GM12878 (cell line): ENCODE measurements at regions not wholly inside any gene's neighbourhood (a gene's known extent, or its start where the extent isn't known, plus 50 kb on each side); places are given as distances from the start of the nearest gene placed in this dataset.

Source experiments
- ATAC-seq: fragments of 200-7000 bp; cut with Tn5 transposase; 3 replicates; pipeline ENCODE4 v1.9.1; 2020; ENCODE audit warnings: mild to moderate bottlenecking, moderate library complexity
- BruUV-seq: library from RNA; stranded (reverse); fragments of 400-500 nt; replicated peaks from 2 replicates; lab custom pipeline; 2021; lab: Mats Ljungman, UMichigan
- CTCF ChIA-PET: fragments of 300-600 bp; sonication (Branson Sonifier 250); formaldehyde crosslinking; extraction: SDS; loops from one replicate; lab custom pipeline; 2021; ENCODE audit warnings: inconsistent platforms; lab: Yijun Ruan, JAX
- POLR2A ChIA-PET: fragments of 350-600 bp; formaldehyde crosslinking; extraction: SDS; loops from one replicate; lab custom pipeline; 2021; ENCODE audit warnings: inconsistent platforms; lab: Charles Lee
- RAD21 ChIA-PET: fragments of 300-600 bp; sonication (Branson Sonifier 250); formaldehyde crosslinking; loops from one replicate; lab custom pipeline; 2023; ENCODE audit warnings: antibody characterized with exemption; ENCODE audit not compliant: unreplicated experiment; lab: Charles Lee
- SMC1A ChIA-PET: fragments of 300-600 bp; sonication (Branson Sonifier 250); formaldehyde crosslinking; loops from one replicate; lab custom pipeline; 2023; ENCODE audit not compliant: unreplicated experiment, uncharacterized antibody; lab: Charles Lee
- DNase-seq: peaks from one replicate; pipeline ENCODE4 v3.0.0-alpha.2; 2011; ENCODE audit warnings: low read depth, low spot score
- FAIRE-seq: peaks from 3 replicates; lab custom pipeline; 2011; peaks lifted over from hg19 to GRCh38; lab: Jason Lieb, UNC
- H2AFZ ChIP-seq: 2 replicates; pipeline ENCODE4 v1.6.0; 2011; ENCODE audit warnings: low read depth, low read length, control low read depth; ENCODE audit not compliant: control insufficient read depth
- H3K27ac ChIP-seq: 2 replicates; pipeline ENCODE4 v1.5.1; 2011; ENCODE audit warnings: control low read depth; ENCODE audit not compliant: control insufficient read depth, insufficient read depth
- H3K27me3 ChIP-seq, 2 experiments: replicated peaks in 1 of 2; 2 replicates each; pipeline versions ENCODE4 v1.6.0 to v1.6.1; 2011; ENCODE audit warnings: low read length in 1 of 2; ENCODE audit not compliant: control insufficient read depth in 2 of 2, insufficient read depth in 2 of 2
- H3K36me3 ChIP-seq, 2 experiments: 2 replicates each; pipeline ENCODE4 v1.5.1; 2011; ENCODE audit warnings: low read length in 1 of 2; ENCODE audit not compliant: control insufficient read depth in 2 of 2, insufficient read depth in 2 of 2
- H3K4me1 ChIP-seq: 2 replicates; pipeline ENCODE4 v1.6.1; 2011; ENCODE audit warnings: mild to moderate bottlenecking, low read length, moderate library complexity, mixed read lengths; ENCODE audit not compliant: control insufficient read depth, insufficient read depth
- H3K4me2 ChIP-seq: 2 replicates; pipeline ENCODE4 v1.6.0; 2011; ENCODE audit warnings: control low read depth; ENCODE audit not compliant: control insufficient read depth, insufficient read depth
- H3K4me3 ChIP-seq: fragments of 200-600 bp; sonication (generic); 2 replicates; pipeline ENCODE4 v1.5.1; 2016
- H3K79me2 ChIP-seq: 2 replicates; pipeline ENCODE4 v1.6.0; 2011; ENCODE audit warnings: low read length; ENCODE audit not compliant: control insufficient read depth, insufficient read depth
- H3K9ac ChIP-seq: 2 replicates; pipeline ENCODE4 v1.8.0; 2011; ENCODE audit warnings: low read length, control low read depth, mixed read lengths; ENCODE audit not compliant: control insufficient read depth, insufficient read depth
- H3K9me3 ChIP-seq: replicated peaks from 3 replicates; pipeline ENCODE4 v1.5.1; 2011; ENCODE audit warnings: mild to moderate bottlenecking, low read length; ENCODE audit not compliant: control insufficient read depth, insufficient read depth
- H4K20me1 ChIP-seq: 2 replicates; pipeline ENCODE4 v1.6.0; 2011; ENCODE audit not compliant: control insufficient read depth, insufficient read depth
- CHD2 ChIP-seq: IDR thresholded peaks from 2 replicates; pipeline ENCODE4 v1.6.1; 2011; ENCODE audit warnings: low read depth, low read length, improper control_type of control experiment, borderline replicate concordance
- DPF2 ChIP-seq: fragments of 450-650 bp; IDR thresholded peaks from 2 replicates; pipeline ENCODE4 v1.6.1; 2017; ENCODE audit warnings: mild to moderate bottlenecking
- E2F4 ChIP-seq: IDR thresholded peaks from 2 replicates; pipeline ENCODE4 v1.6.1; 2012; ENCODE audit warnings: low read depth, low read length, improper control_type of control experiment
- IKZF1 ChIP-seq: fragments of 450-650 bp; conservative IDR thresholded peaks from 2 replicates; pipeline ENCODE4 v1.6.1; 2017; ENCODE audit warnings: antibody characterized with exemption, mild to moderate bottlenecking
- IRF5 ChIP-seq: fragments of 450-650 bp; IDR thresholded peaks from 2 replicates; pipeline ENCODE4 v1.6.1; 2017; ENCODE audit warnings: borderline replicate concordance
- JUNB ChIP-seq: IDR thresholded peaks from 2 replicates; pipeline ENCODE4 v1.6.1; 2016; ENCODE audit warnings: antibody characterized with exemption, mild to moderate bottlenecking
- JUND ChIP-seq: IDR thresholded peaks from 2 replicates; pipeline ENCODE4 v1.6.1; 2012; ENCODE audit warnings: low read depth, mild to moderate bottlenecking, low read length, improper control_type of control experiment, moderate library complexity
- KLF5 ChIP-seq: fragments of 450-650 bp; IDR thresholded peaks from 2 replicates; pipeline ENCODE4 v1.6.1; 2014; ENCODE audit warnings: mild to moderate bottlenecking; ENCODE audit not compliant: partially characterized antibody
- LARP7 ChIP-seq: fragments of 450-650 bp; IDR thresholded peaks from 2 replicates; pipeline ENCODE4 v1.6.1; 2017; ENCODE audit warnings: mild to moderate bottlenecking
- MXI1 ChIP-seq: fragments of 150-350 bp; IDR thresholded peaks from 2 replicates; pipeline ENCODE4 v1.6.1; 2011; ENCODE audit warnings: low read depth, mild to moderate bottlenecking, inconsistent platforms, low read length, improper control_type of control experiment
- PML ChIP-seq: IDR thresholded peaks from 2 replicates; pipeline ENCODE4 v1.6.1; 2012; ENCODE audit warnings: low read length, inconsistent platforms
- POLR2AphosphoS5 ChIP-seq: IDR thresholded peaks from 2 replicates; pipeline ENCODE4 v1.6.1; 2011; ENCODE audit warnings: mild to moderate bottlenecking, low read length, inconsistent platforms
- RB1 ChIP-seq: fragments of 450-650 bp; formaldehyde crosslinking; IDR thresholded peaks from 2 replicates; pipeline ENCODE4 v1.6.1; 2017; ENCODE audit warnings: mild to moderate bottlenecking, borderline replicate concordance
- SUZ12 ChIP-seq: fragments of 200-600 bp; sonication (generic); IDR thresholded peaks from one replicate; pipeline ENCODE4 v1.6.1; 2018; ENCODE audit warnings: antibody characterized with exemption, mild to moderate bottlenecking; ENCODE audit not compliant: unreplicated experiment
- WRNIP1 ChIP-seq: IDR thresholded peaks from 2 replicates; pipeline ENCODE4 v1.6.1; 2011; ENCODE audit warnings: low read depth, low read length, improper control_type of control experiment, borderline replicate concordance
- ZNF24 ChIP-seq: fragments of 450-650 bp; IDR thresholded peaks from 2 replicates; pipeline ENCODE4 v1.6.1; 2017; ENCODE audit warnings: antibody characterized with exemption, mild to moderate bottlenecking
- ZNF384 ChIP-seq: IDR thresholded peaks from 2 replicates; pipeline ENCODE4 v1.6.1; 2012; ENCODE audit warnings: low read depth, mild to moderate bottlenecking, low read length, improper control_type of control experiment, borderline replicate concordance
- WGBS: methylation state at CpG from one replicate; pipeline ENCODE4 v1.1.6; 2016; ENCODE audit warnings: low lambda C conversion rate; ENCODE audit not compliant: insufficient replicate concordance, insufficient coverage; ENCODE audit errors: missing lambda C conversion rate; 5-methylcytosine and 5-hydroxymethylcytosine counted together
- in situ Hi-C: fragments of 300-500 bp; cut with MboI; formaldehyde crosslinking; loops from 9 replicates; pipeline ENCODE4 v1.14.3; 2018; ENCODE audit warnings: mixed read lengths
- intact Hi-C: fragments of 100-400 bp; cut with micrococcal nuclease; formaldehyde crosslinking; loops from one replicate; pipeline ENCODE4 v1.14.2; 2022; ENCODE audit not compliant: unreplicated experiment

DNA sequence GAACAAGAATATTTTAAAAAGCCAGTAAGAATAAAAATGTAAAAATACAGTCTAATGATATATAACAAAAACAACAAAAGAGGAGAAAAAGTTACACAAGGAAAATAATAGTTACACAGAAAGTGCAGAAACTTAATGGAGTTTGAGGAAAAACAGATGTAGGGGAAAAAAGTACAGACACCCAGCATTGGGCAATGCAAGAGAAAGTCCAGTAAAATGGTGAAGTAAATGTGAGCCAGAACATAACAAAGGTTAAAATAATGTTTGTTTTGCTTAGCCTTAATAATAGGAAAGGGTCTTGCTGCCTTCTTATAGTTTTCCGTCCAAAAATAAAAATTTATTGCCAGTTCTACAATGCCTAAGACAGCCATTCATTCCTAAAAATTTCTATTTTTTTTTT, 364.2 kb downstream of the NNT start:
- H3K4me2 ChIP-seq, result no peak overlapping the region
- H3K9ac ChIP-seq, result no peak overlapping the region
- no peaks in the 10 kb centered on the region for H3K79me2 ChIP-seq
- H3K27ac ChIP-seq, result no peak overlapping the region
- ATAC-seq (no peak), FAIRE-seq (no peak), DNase-seq (no peak)
- intact Hi-C loops, result no loop called here
- ChIA-PET POLR2A (no interaction called here), SMC1A (no interaction called here), RAD21 (no interaction called here), CTCF (no interaction called here)
- H3K4me1 ChIP-seq, result no peaks in the 10 kb centered on the region
- H3K36me3 ChIP-seq, result no peaks in the 10 kb centered on the region
- 27% methylated on average over 1 of the region's 1 CpG for WGBS
- in situ Hi-C loops, result no loop called here
- no peak overlapping the region for H3K4me3 ChIP-seq
- no peak overlapping the region for H2AFZ ChIP-seq
- H3K27me3 ChIP-seq, result no peaks in the 10 kb centered on the region
- H4K20me1 ChIP-seq, result no peaks in the 10 kb centered on the region
- TF ChIP-seq MXI1 (no peak), WRNIP1 (no peak), POLR2AphosphoS5 (no peak), ZNF24 (no peak)
- no peaks in the 10 kb centered on the region for H3K9me3 ChIP-seq
- no TSS peak for BruUV-seq

DNA sequence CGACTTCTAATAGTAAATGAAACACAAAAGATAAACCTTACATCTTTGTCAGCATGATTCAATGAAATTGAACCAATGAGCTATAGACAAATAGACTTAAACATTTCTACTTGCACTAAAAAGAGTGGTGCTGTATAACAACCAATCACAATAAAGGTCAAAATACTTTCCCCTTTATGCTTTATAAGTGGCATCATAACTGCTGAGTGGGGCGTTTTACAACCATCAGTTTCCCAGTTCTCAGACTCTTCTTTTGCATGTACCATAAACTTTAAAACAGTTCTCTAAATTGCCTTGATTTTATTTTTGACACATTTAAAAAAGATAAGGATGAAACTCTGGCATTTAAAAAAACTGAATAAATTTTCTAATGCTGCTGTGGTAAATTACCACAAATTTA, 356.2 kb downstream of the NNT start:
- no peak for ATAC-seq
- ChIA-PET SMC1A (interaction anchor here (0.9 kb wide), 1 partner anchor 18 kb away, joined by 3 read pairs; no protein-coding TSS in a partner anchor), POLR2A (no interaction called here), CTCF (no interaction called here), RAD21 (no interaction called here)
- FAIRE-seq, result no peak
- Histone ChIP-seq H3K4me2 (no peak overlapping the region), H3K9me3 (no peaks in the 10 kb centered on the region), H3K27me3 (no peaks in the 10 kb centered on the region), H4K20me1 (no peaks in the 10 kb centered on the region), H3K36me3 (no peaks in the 10 kb centered on the region), H3K27ac (no peak overlapping the region), H3K79me2 (no peaks in the 10 kb centered on the region), H3K9ac (no peak overlapping the region), H3K4me3 (no peak overlapping the region), H3K4me1 (no peaks in the 10 kb centered on the region), H2AFZ (no peak overlapping the region)
- intact Hi-C loops (no loop called here), in situ Hi-C loops (no loop called here)
- WGBS, result 4% methylated on average over 2 of the region's 2 CpGs
- no peak for DNase-seq
- no TSS peak for BruUV-seq
- TF ChIP-seq PML (no peak), RB1 (no peak), JUNB (no peak), SUZ12 (no peak), ZNF384 (no peak), DPF2 (no peak), IKZF1 (no peak), E2F4 (no peak), JUND (no peak), IRF5 (no peak), LARP7 (no peak), KLF5 (no peak), CHD2 (no peak)
